GM06990 (cell line): ENCODE measurements at regions not wholly inside any gene's neighbourhood (a gene's known extent, or its start where the extent isn't known, plus 50 kb on each side); places are given as distances from the start of the nearest gene placed in this dataset.
"Not testable (repeated sequence)": the region's sequence is repeated elsewhere in the genome, so short reads cannot be mapped to it uniquely, and the experiment has no call there.

ENCODE experiments used
- DNase-seq: peaks from one replicate; pipeline ENCODE4 v3.0.0-alpha.2; 2011; ENCODE audit not compliant: insufficient read length; ENCODE audit errors: extremely low read depth
- H3K27me3 ChIP-seq: replicated peaks from 2 replicates; pipeline ENCODE4 v1.6.0; 2011; ENCODE audit warnings: low read length; ENCODE audit not compliant: control insufficient read depth, insufficient read depth
- H3K36me3 ChIP-seq: 2 replicates; pipeline ENCODE4 v1.5.1; 2011; ENCODE audit warnings: low read length; ENCODE audit not compliant: control insufficient read depth, insufficient read depth
- H3K4me3 ChIP-seq: replicated peaks from 2 replicates; pipeline ENCODE4 v1.5.1; 2011; ENCODE audit warnings: low read depth, mild to moderate bottlenecking, control low read depth, low read length
- CTCF ChIP-seq: IDR thresholded peaks from 2 replicates; pipeline ENCODE4 v1.5.1; 2011; ENCODE audit warnings: low read length, control low read depth, mild to moderate bottlenecking, inconsistent platforms; ENCODE audit not compliant: insufficient read depth, poor library complexity, severe bottlenecking

- TF ChIP-seq CTCF = no peak
- no peak overlapping the region for H3K4me3 ChIP-seq
- no peaks in the 10 kb centered on the region for H3K27me3 ChIP-seq
- H3K36me3 ChIP-seq = no peaks in the 10 kb centered on the region
- DNase-seq = no peak
Observed at GRCh38 chr1:208349694-208350330, 105.6 kb upstream of the PLXNA2 start.

GRCh38 chr1:208350815-208351214 lies 106.6 kb upstream of the PLXNA2 start:
- TF ChIP-seq CTCF = no peak
- Histone ChIP-seq H3K27me3 (no peaks in the 10 kb centered on the region), H3K4me3 (no peak overlapping the region), H3K36me3 (no peaks in the 10 kb centered on the region)
- DNase-seq = no peak

- H3K27me3 ChIP-seq = no peaks in the 10 kb centered on the region
- no peak for TF ChIP-seq CTCF
- no peak for DNase-seq
- no peaks in the 10 kb centered on the region for H3K36me3 ChIP-seq
- no peak overlapping the region for H3K4me3 ChIP-seq
Observed at GRCh38 chr1:208351838-208352237, 107.7 kb upstream of the PLXNA2 start.

- H3K27me3 ChIP-seq, H3K36me3 ChIP-seq, H3K4me3 ChIP-seq, DNase-seq: not testable (repeated sequence)
Observed at GRCh38 chr1:208353797-208354196, 109.6 kb upstream of the PLXNA2 start.

GRCh38 chr1:208357644-208358507 lies 113.7 kb upstream of the PLXNA2 start:
- H3K36me3 ChIP-seq = no peaks in the 10 kb centered on the region
- TF ChIP-seq CTCF = no peak
- no peak for DNase-seq
- H3K27me3 ChIP-seq = no peaks in the 10 kb centered on the region
- H3K4me3 ChIP-seq = no peak overlapping the region

- Histone ChIP-seq H3K4me3 (no peak overlapping the region), H3K27me3 (no peaks in the 10 kb centered on the region), H3K36me3 (no peaks in the 10 kb centered on the region)
- TF ChIP-seq CTCF = no peak
- DNase-seq = no peak
Observed at GRCh38 chr1:208358651-208359050, 114.5 kb upstream of the PLXNA2 start.
